ENCODE measurements at regions not wholly inside any gene's neighbourhood (a gene's known extent, or its start where the extent isn't known, plus 50 kb on each side); places are given as distances from the start of the nearest gene placed in this dataset.
"Not testable (repeated sequence)": the region's sequence is repeated elsewhere in the genome, so short reads cannot be mapped to it uniquely, and the experiment has no call there.

- no peak for DNase-seq
- in situ Hi-C loops (cut with HindIII; ENCODE audit: low pct_ligation_motif_present, low pct_unique_long_range_greater_than_20kb, low sequenced_read_pairs), result no loop called here
Measured at GRCh38 chr10:25704622-25705021, 229.4 kb upstream of the MYO3A start.

- in situ Hi-C loops (cut with HindIII; ENCODE audit: low pct_ligation_motif_present, low pct_unique_long_range_greater_than_20kb, low sequenced_read_pairs), result no loop called here
- DNase-seq, result no peak
Measured at GRCh38 chr10:25707572-25707971, 226.5 kb upstream of the MYO3A start.

GRCh38 chr10:25707976-25708671, 225.9 kb upstream of the MYO3A start:
- in situ Hi-C loops (cut with HindIII; ENCODE audit: low pct_ligation_motif_present, low pct_unique_long_range_greater_than_20kb, low sequenced_read_pairs), result no loop called here
- DNase-seq, result no peak

GRCh38 chr10:25713894-25714240, 220.2 kb upstream of the MYO3A start:
- no peak for DNase-seq
- in situ Hi-C loops (cut with HindIII; ENCODE audit: low pct_ligation_motif_present, low pct_unique_long_range_greater_than_20kb, low sequenced_read_pairs), result no loop called here

GRCh38 chr10:25724241-25724640, 209.8 kb upstream of the MYO3A start:
- in situ Hi-C loops (cut with HindIII; ENCODE audit: low pct_ligation_motif_present, low pct_unique_long_range_greater_than_20kb, low sequenced_read_pairs), result no loop called here
- no peak for DNase-seq

- DNase-seq, result peak; percentile 56
- in situ Hi-C loops (cut with HindIII; ENCODE audit: low pct_ligation_motif_present, low pct_unique_long_range_greater_than_20kb, low sequenced_read_pairs), result no loop called here
Measured at GRCh38 chr10:25725917-25726716, 207.9 kb upstream of the MYO3A start.

GRCh38 chr10:25738776-25739175, 195.3 kb upstream of the MYO3A start:
- no peak for DNase-seq
- in situ Hi-C loops (cut with HindIII; ENCODE audit: low pct_ligation_motif_present, low pct_unique_long_range_greater_than_20kb, low sequenced_read_pairs), result no loop called here

GRCh38 chr10:25743832-25744231, 190.2 kb upstream of the MYO3A start:
- in situ Hi-C loops (cut with HindIII; ENCODE audit: low pct_ligation_motif_present, low pct_unique_long_range_greater_than_20kb, low sequenced_read_pairs), result no loop called here
- DNase-seq, result no peak

GRCh38 chr10:25744574-25744973, 189.5 kb upstream of the MYO3A start:
- in situ Hi-C loops (cut with HindIII; ENCODE audit: low pct_ligation_motif_present, low pct_unique_long_range_greater_than_20kb, low sequenced_read_pairs), result no loop called here
- no peak for DNase-seq

- no peak for DNase-seq
- in situ Hi-C loops (cut with HindIII; ENCODE audit: low pct_ligation_motif_present, low pct_unique_long_range_greater_than_20kb, low sequenced_read_pairs), result no loop called here
Measured at GRCh38 chr10:25745976-25746375, 188.1 kb upstream of the MYO3A start.

GRCh38 chr10:25747084-25747483, 186.9 kb upstream of the MYO3A start:
- no peak for DNase-seq
- in situ Hi-C loops (cut with HindIII; ENCODE audit: low pct_ligation_motif_present, low pct_unique_long_range_greater_than_20kb, low sequenced_read_pairs), result no loop called here

- in situ Hi-C loops (cut with HindIII; ENCODE audit: low pct_ligation_motif_present, low pct_unique_long_range_greater_than_20kb, low sequenced_read_pairs), result no loop called here
- DNase-seq, result no peak
Measured at GRCh38 chr10:25748509-25748908, 185.5 kb upstream of the MYO3A start.

GRCh38 chr10:25753776-25754175, 180.3 kb upstream of the MYO3A start:
- in situ Hi-C loops (cut with HindIII; ENCODE audit: low pct_ligation_motif_present, low pct_unique_long_range_greater_than_20kb, low sequenced_read_pairs), result no loop called here
- DNase-seq, result no peak

GRCh38 chr10:25755874-25756273, 178.2 kb upstream of the MYO3A start:
- in situ Hi-C loops (cut with HindIII; ENCODE audit: low pct_ligation_motif_present, low pct_unique_long_range_greater_than_20kb, low sequenced_read_pairs); DNase-seq: not testable (repeated sequence)

- in situ Hi-C loops (cut with HindIII; ENCODE audit: low pct_ligation_motif_present, low pct_unique_long_range_greater_than_20kb, low sequenced_read_pairs), result no loop called here
- DNase-seq, result no peak
Measured at GRCh38 chr10:25756784-25757183, 177.2 kb upstream of the MYO3A start.

- in situ Hi-C loops (cut with HindIII; ENCODE audit: low pct_ligation_motif_present, low pct_unique_long_range_greater_than_20kb, low sequenced_read_pairs), result no loop called here
- DNase-seq, result peak; percentile 44
Measured at GRCh38 chr10:25758041-25758457, 176.0 kb upstream of the MYO3A start.

- in situ Hi-C loops (cut with HindIII; ENCODE audit: low pct_ligation_motif_present, low pct_unique_long_range_greater_than_20kb, low sequenced_read_pairs), result no loop called here
- no peak for DNase-seq
Measured at GRCh38 chr10:25758511-25758910, 175.5 kb upstream of the MYO3A start.

- DNase-seq, result no peak
- in situ Hi-C loops (cut with HindIII; ENCODE audit: low pct_ligation_motif_present, low pct_unique_long_range_greater_than_20kb, low sequenced_read_pairs), result no loop called here
Measured at GRCh38 chr10:25761937-25762336, 172.1 kb upstream of the MYO3A start.

- in situ Hi-C loops (cut with HindIII; ENCODE audit: low pct_ligation_motif_present, low pct_unique_long_range_greater_than_20kb, low sequenced_read_pairs), result no loop called here
- DNase-seq, result no peak
Measured at GRCh38 chr10:25766213-25766612, 167.8 kb upstream of the MYO3A start.

- in situ Hi-C loops (cut with HindIII; ENCODE audit: low pct_ligation_motif_present, low pct_unique_long_range_greater_than_20kb, low sequenced_read_pairs), result no loop called here
- DNase-seq, result no peak
Measured at GRCh38 chr10:25766687-25767221, 167.3 kb upstream of the MYO3A start.

Data from ACHN (cell line).